ENCODE measurements at regions not wholly inside any gene's neighbourhood (a gene's known extent, or its start where the extent isn't known, plus 50 kb on each side); places are given as distances from the start of the nearest gene placed in this dataset.

- intact Hi-C loops (cut with DNase I), result no loop called here
- DNase-seq, result no peak
Measured at GRCh38 chr4:67052814-67053675, 492.3 kb downstream of the CENPC start.

GRCh38 chr4:67051000-67051789 is 494.1 kb downstream of the CENPC start:
- no peak for DNase-seq
- intact Hi-C loops (cut with DNase I), result no loop called here

GRCh38 chr4:67049446-67049845 is 495.9 kb downstream of the CENPC start:
- intact Hi-C loops (cut with DNase I), result no loop called here
- no peak for DNase-seq

- intact Hi-C loops (cut with DNase I), result no loop called here
- no peak for DNase-seq
Measured at GRCh38 chr4:67048530-67048929, 496.8 kb downstream of the CENPC start.

GRCh38 chr4:67040315-67040714 is 505.0 kb downstream of the CENPC start:
- DNase-seq, result no peak
- intact Hi-C loops (cut with DNase I), result no loop called here

- DNase-seq, result no peak
- intact Hi-C loops (cut with DNase I), result no loop called here
Measured at GRCh38 chr4:67038228-67038566, 507.1 kb downstream of the CENPC start.

- intact Hi-C loops (cut with DNase I), result no loop called here
- DNase-seq, result no peak
Measured at GRCh38 chr4:67037504-67038227, 507.6 kb downstream of the CENPC start.

- DNase-seq, result no peak
- intact Hi-C loops (cut with DNase I), result no loop called here
Measured at GRCh38 chr4:67036791-67037190, 508.5 kb downstream of the CENPC start.

- DNase-seq, result no peak
- intact Hi-C loops (cut with DNase I), result no loop called here
Measured at GRCh38 chr4:67035986-67036385, 509.3 kb downstream of the CENPC start.

GRCh38 chr4:67035501-67035900 is 509.8 kb downstream of the CENPC start:
- DNase-seq, result no peak
- intact Hi-C loops (cut with DNase I), result no loop called here

- intact Hi-C loops (cut with DNase I), result no loop called here
Measured at GRCh38 chr4:67030636-67031035, 514.7 kb downstream of the CENPC start.

GRCh38 chr4:67020438-67020797 is 524.9 kb downstream of the CENPC start:
- intact Hi-C loops (cut with DNase I), result no loop called here
- DNase-seq, result no peak

More at GRCh38 chr4:67030636-67031035, 514.7 kb downstream of the CENPC start:
- DNase-seq, result no peak

GRCh38 chr4:67019686-67020437 is 525.4 kb downstream of the CENPC start:
- no peak for DNase-seq
- intact Hi-C loops (cut with DNase I), result no loop called here

- no peak for DNase-seq
- intact Hi-C loops (cut with DNase I), result no loop called here
Measured at GRCh38 chr4:67014592-67014991, 530.7 kb downstream of the CENPC start.

GRCh38 chr4:67006791-67007190 is 538.5 kb downstream of the CENPC start:
- no peak for DNase-seq
- intact Hi-C loops (cut with DNase I), result no loop called here

- no peak for DNase-seq
- intact Hi-C loops (cut with DNase I), result no loop called here
Measured at GRCh38 chr4:66991521-66991920, 553.8 kb downstream of the CENPC start.

GRCh38 chr4:66974665-66975064 is 570.6 kb downstream of the CENPC start:
- intact Hi-C loops (cut with DNase I), result no loop called here
- no peak for DNase-seq

- no peak for DNase-seq
- intact Hi-C loops (cut with DNase I), result no loop called here
Measured at GRCh38 chr4:66972087-66972486, 573.2 kb downstream of the CENPC start.

GRCh38 chr4:66964467-66964866 is 580.8 kb downstream of the CENPC start:
- intact Hi-C loops (cut with DNase I), result no loop called here
- DNase-seq, result no peak

- intact Hi-C loops (cut with DNase I), result no loop called here
- DNase-seq, result no peak
Measured at GRCh38 chr4:66963084-66963483, 582.2 kb downstream of the CENPC start.

- intact Hi-C loops (cut with DNase I), result no loop called here
- no peak for DNase-seq
Measured at GRCh38 chr4:66959207-66959606, 586.1 kb downstream of the CENPC start.

Data from posterior cingulate gyrus (tissue), 11 donors.